AG04450 (cell line): ENCODE measurements at regions not wholly inside any gene's neighbourhood (a gene's known extent, or its start where the extent isn't known, plus 50 kb on each side); places are given as distances from the start of the nearest gene placed in this dataset.

Source experiments
- CTCF ChIA-PET: fragments of 300-600, 350-600 bp; formaldehyde crosslinking; extraction: SDS; loops from one replicate; lab custom pipeline; 2022; ENCODE audit warnings: antibody characterized with exemption, inconsistent platforms; lab: Charles Lee
- POLR2A ChIA-PET: fragments of 350-600 bp; formaldehyde crosslinking; extraction: SDS; loops from one replicate; lab custom pipeline; 2021; ENCODE audit warnings: antibody characterized with exemption, inconsistent platforms; lab: Yijun Ruan, JAX
- DNase-seq: peaks from one replicate; pipeline ENCODE4 v3.0.0-alpha.2; 2011; ENCODE audit warnings: low read depth, low spot score
- H3K27ac ChIP-seq: one replicate; pipeline ENCODE4 v1.5.1; 2012; ENCODE audit warnings: low read depth, low read length, control low read depth
- H3K27me3 ChIP-seq: one replicate; pipeline ENCODE4 v1.6.0; 2012; ENCODE audit warnings: low read length; ENCODE audit not compliant: control insufficient read depth, insufficient read depth
- H3K4me3 ChIP-seq: 2 replicates; pipeline ENCODE4 v1.5.1; 2011; ENCODE audit warnings: mild to moderate bottlenecking, low read depth, low read length, control low read depth
- H3K9me3 ChIP-seq: 2 replicates; pipeline ENCODE4 v1.5.1; 2012; ENCODE audit warnings: low read length; ENCODE audit not compliant: control insufficient read depth, insufficient read depth
- CTCF ChIP-seq: IDR thresholded peaks from 2 replicates; pipeline ENCODE4 v1.5.1; 2011; ENCODE audit warnings: low read depth, low read length, control low read depth, inconsistent platforms

DNA sequence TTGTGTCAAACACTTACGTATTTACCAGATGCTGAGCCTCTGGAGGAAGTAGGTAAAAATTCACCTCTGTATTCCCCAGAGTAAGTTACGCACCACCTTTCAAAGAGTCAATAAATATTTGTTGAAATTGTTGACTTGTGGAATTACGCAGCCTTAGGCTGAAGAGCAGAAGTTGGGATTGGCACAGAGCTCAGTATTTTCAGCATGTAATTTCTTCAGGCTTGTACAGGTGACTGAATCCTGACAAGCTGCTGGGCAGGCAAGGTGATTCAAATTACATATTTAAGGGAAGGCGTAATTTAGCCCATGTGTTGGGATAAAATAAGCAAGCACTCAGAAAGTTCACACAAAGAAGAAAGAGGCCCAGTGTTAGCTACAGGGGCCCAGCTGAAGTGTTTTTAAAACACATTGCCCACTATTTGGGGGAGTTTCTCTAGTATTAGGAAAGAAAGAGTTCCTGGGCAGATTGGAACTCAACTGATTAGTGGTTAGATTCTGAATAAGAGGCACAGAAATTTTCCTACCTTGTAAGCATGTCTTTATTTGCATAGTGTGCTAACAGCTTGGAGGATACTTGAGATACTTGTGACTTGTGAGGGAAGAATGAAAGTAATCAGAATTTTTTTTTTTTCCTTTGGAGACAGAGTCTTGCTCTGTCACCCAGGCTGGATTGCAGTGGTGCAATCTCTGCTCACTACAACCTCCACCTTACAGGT is 165.3 kb upstream of the FBXL7 start:
- no peak for TF ChIP-seq CTCF
- Histone ChIP-seq H3K4me3 (no peak overlapping the region), H3K27ac (no peak overlapping the region), H3K9me3 (no peaks in the 10 kb centered on the region), H3K27me3 (no peaks in the 10 kb centered on the region)
- no peak for DNase-seq
- ChIA-PET CTCF (no interaction called here), POLR2A (no interaction called here)

- no peak for DNase-seq
- Histone ChIP-seq H3K9me3 (no peaks in the 10 kb centered on the region), H3K27me3 (no peaks in the 10 kb centered on the region), H3K4me3 (no peak overlapping the region), H3K27ac (no peak overlapping the region)
- ChIA-PET CTCF (no interaction called here), POLR2A (no interaction called here)
- no peak for TF ChIP-seq CTCF
Observed at GRCh38 chr5:15333091-15333490, 166.9 kb upstream of the FBXL7 start.

- no peaks in the 10 kb centered on the region for H3K27me3 ChIP-seq
- TF ChIP-seq CTCF = no peak
- CTCF ChIA-PET = no interaction called here
- no peak overlapping the region for H3K27ac ChIP-seq
- DNase-seq = no peak
- H3K9me3 ChIP-seq = no peaks in the 10 kb centered on the region
- no peak overlapping the region for H3K4me3 ChIP-seq
- POLR2A ChIA-PET = no interaction called here
Observed at GRCh38 chr5:15326932-15327331, 173.0 kb upstream of the FBXL7 start.

GRCh38 chr5:15326471-15326870 is 173.5 kb upstream of the FBXL7 start:
- H3K9me3 ChIP-seq = no peaks in the 10 kb centered on the region
- ChIA-PET CTCF (no interaction called here), POLR2A (no interaction called here)
- no peak for DNase-seq
- TF ChIP-seq CTCF = no peak
- no peak overlapping the region for H3K27ac ChIP-seq
- H3K27me3 ChIP-seq = no peaks in the 10 kb centered on the region
- no peak overlapping the region for H3K4me3 ChIP-seq

GRCh38 chr5:15322421-15322820 is 177.6 kb upstream of the FBXL7 start:
- ChIA-PET CTCF (interaction anchor here (0.8 kb wide), 1 partner anchor 217 kb away, joined by 3 read pairs; no protein-coding TSS in a partner anchor), POLR2A (no interaction called here)
- Histone ChIP-seq H3K4me3 (no peak overlapping the region), H3K27me3 (no peaks in the 10 kb centered on the region), H3K9me3 (no peaks in the 10 kb centered on the region), H3K27ac (no peak overlapping the region)
- no peak for DNase-seq
- no peak for TF ChIP-seq CTCF
